Mesothelial cell of epicardium (in vitro differentiated cells): ENCODE measurements at regions not wholly inside any gene's neighbourhood (a gene's known extent, or its start where the extent isn't known, plus 50 kb on each side); places are given as distances from the start of the nearest gene placed in this dataset.

Experiments used
- DNase-seq, 2 experiments: peaks; one replicate each; pipeline ENCODE4 v3.0.0; 2021; ENCODE audit warnings: low spot score in 2 of 2; ENCODE audit not compliant: unreplicated experiment in 2 of 2
- H3K27ac Mint-ChIP-seq: 2 replicates; pipeline ENCODE4 v1.8.0; 2021; ENCODE audit warnings: mixed read lengths
- H3K27me3 Mint-ChIP-seq: 2 replicates; pipeline ENCODE4 v1.8.0; 2021; ENCODE audit warnings: low read depth, mixed read lengths
- H3K36me3 Mint-ChIP-seq: 2 replicates; pipeline ENCODE4 v1.8.0; 2021; ENCODE audit warnings: mixed read lengths
- H3K4me1 Mint-ChIP-seq: 2 replicates; pipeline ENCODE4 v1.8.0; 2021; ENCODE audit warnings: mixed read lengths
- H3K4me3 Mint-ChIP-seq: 2 replicates; pipeline ENCODE4 v1.8.0; 2021; ENCODE audit warnings: mild to moderate bottlenecking, moderate library complexity, mixed read lengths
- H3K9me3 Mint-ChIP-seq: 2 replicates; pipeline ENCODE4 v1.8.0; 2021; ENCODE audit warnings: mixed read lengths
- CTCF ChIP-seq: fragments of 200-600 bp; sonication (generic); IDR thresholded peaks from one replicate; pipeline ENCODE4 v1.5.0; 2021; ENCODE audit warnings: antibody characterized with exemption; ENCODE audit not compliant: unreplicated experiment

- Mint-ChIP-seq H3K36me3 (no peaks in the 10 kb centered on the region), H3K4me1 (no peaks in the 10 kb centered on the region), H3K27ac (no peak overlapping the region), H3K9me3 (peaks cover 4% of the 10 kb centered on the region), H3K27me3 (no peaks in the 10 kb centered on the region), H3K4me3 (no peak overlapping the region)
- DNase-seq = no peak
- TF ChIP-seq CTCF = no peak
These were observed 60.3 kb upstream of the GRHL3 start for GRCh38 chr1:24258735-24259424.

GRCh38 chr1:24257373-24257772, 61.8 kb upstream of the GRHL3 start:
- Mint-ChIP-seq H3K4me3 (no peak overlapping the region), H3K36me3 (no peaks in the 10 kb centered on the region), H3K4me1 (no peaks in the 10 kb centered on the region), H3K27me3 (no peaks in the 10 kb centered on the region), H3K9me3 (peaks cover 1% of the 10 kb centered on the region), H3K27ac (no peak overlapping the region)
- no peak for DNase-seq
- no peak for TF ChIP-seq CTCF

DNA sequence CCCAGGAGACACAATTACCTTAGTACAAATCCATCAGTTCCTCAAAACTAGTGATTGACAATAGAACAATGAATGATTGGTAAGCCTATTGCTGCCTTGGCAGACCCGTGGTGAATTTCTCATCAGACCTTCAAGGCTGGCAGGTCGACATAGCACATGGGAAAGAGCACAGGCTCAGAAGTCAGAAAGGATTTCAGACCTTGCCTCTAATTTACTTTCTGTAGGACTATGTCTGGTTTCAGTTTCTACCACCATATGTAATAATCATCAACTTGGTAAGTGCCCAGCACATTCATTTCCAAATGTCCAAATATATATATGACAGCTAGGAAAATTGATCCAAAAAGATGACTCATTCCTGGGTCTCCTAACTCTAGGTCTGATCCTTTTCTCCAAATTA, 62.5 kb upstream of the GRHL3 start:
- no peak overlapping the region for H3K27ac Mint-ChIP-seq
- H3K4me1 Mint-ChIP-seq = no peaks in the 10 kb centered on the region

DNA sequence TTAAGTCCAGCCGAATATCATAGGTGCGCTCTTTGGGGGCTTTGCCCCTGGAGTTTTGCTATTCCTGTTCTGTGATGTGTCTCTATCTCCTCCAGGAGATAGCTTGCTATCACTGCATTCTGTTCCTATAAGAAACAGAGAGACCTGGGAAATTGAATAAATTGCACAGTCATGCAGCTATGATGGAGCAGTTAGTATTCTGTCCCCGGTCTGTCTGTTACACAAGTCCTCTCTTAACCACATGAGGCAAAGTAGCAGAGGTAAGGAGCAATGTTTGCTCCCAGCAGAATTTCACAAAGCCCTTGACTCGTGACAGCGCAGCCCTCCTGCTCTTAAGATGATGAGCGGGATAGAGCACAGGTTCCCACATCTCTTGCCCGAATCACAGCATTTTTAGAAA, 63.9 kb upstream of the GRHL3 start:
- no peak for TF ChIP-seq CTCF
- H3K4me3 Mint-ChIP-seq = no peak overlapping the region
- no peak for DNase-seq
- H3K4me1 Mint-ChIP-seq = no peaks in the 10 kb centered on the region
- no peak overlapping the region for H3K27ac Mint-ChIP-seq
- H3K9me3 Mint-ChIP-seq = peaks cover 5% of the 10 kb centered on the region
- no peaks in the 10 kb centered on the region for H3K27me3 Mint-ChIP-seq
- no peaks in the 10 kb centered on the region for H3K36me3 Mint-ChIP-seq

More for the DNA sequence above, 62.5 kb upstream of the GRHL3 start:
- H3K27me3 Mint-ChIP-seq = no peaks in the 10 kb centered on the region
- no peak overlapping the region for H3K4me3 Mint-ChIP-seq
- peaks cover 2% of the 10 kb centered on the region for H3K9me3 Mint-ChIP-seq
- no peak for TF ChIP-seq CTCF
- DNase-seq = no peak
- no peaks in the 10 kb centered on the region for H3K36me3 Mint-ChIP-seq

- no peaks in the 10 kb centered on the region for H3K36me3 Mint-ChIP-seq
- no peak for TF ChIP-seq CTCF
- H3K9me3 Mint-ChIP-seq = peaks cover 5% of the 10 kb centered on the region
- H3K4me3 Mint-ChIP-seq = no peak overlapping the region
- no peak for DNase-seq
- H3K4me1 Mint-ChIP-seq = no peaks in the 10 kb centered on the region
- H3K27ac Mint-ChIP-seq = no peak overlapping the region
- no peaks in the 10 kb centered on the region for H3K27me3 Mint-ChIP-seq
These were observed 64.4 kb upstream of the GRHL3 start for GRCh38 chr1:24254783-24255182.

- TF ChIP-seq CTCF = no peak
- no peaks in the 10 kb centered on the region for H3K27me3 Mint-ChIP-seq
- no peak for DNase-seq
These were observed 65.6 kb upstream of the GRHL3 start for GRCh38 chr1:24253571-24253970.

More at GRCh38 chr1:24253571-24253970, 65.6 kb upstream of the GRHL3 start:
- no peak overlapping the region for H3K27ac Mint-ChIP-seq
- H3K36me3 Mint-ChIP-seq = no peaks in the 10 kb centered on the region
- peaks cover 5% of the 10 kb centered on the region for H3K9me3 Mint-ChIP-seq
- H3K4me3 Mint-ChIP-seq = no peak overlapping the region
- H3K4me1 Mint-ChIP-seq = no peaks in the 10 kb centered on the region
